K562 (cell line): ENCODE measurements at regions not wholly inside any gene's neighbourhood (a gene's known extent, or its start where the extent isn't known, plus 50 kb on each side); places are given as distances from the start of the nearest gene placed in this dataset.

Experiments
- ATAC-seq: fragments of 200-7000 bp; cut with Tn5 transposase; 3 replicates; pipeline ENCODE4 v1.9.1; 2020; ENCODE audit warnings: moderate library complexity
- BruUV-seq: library from RNA; stranded (reverse); fragments of 400-500 nt; replicated peaks from 2 replicates; lab custom pipeline; 2021; lab: Mats Ljungman, UMichigan
- CTCF ChIA-PET: fragments of 300-600 bp; formaldehyde crosslinking; extraction: SDS; loops from one replicate; lab custom pipeline; 2021; ENCODE audit warnings: low intra/inter-chr PET ratio; lab: Yijun Ruan, JAX
- POLR2A ChIA-PET: fragments of 300-600, 350-650 bp; sonication (Branson Sonifier 250); formaldehyde crosslinking; extraction: SDS; loops from one replicate; lab custom pipeline; 2021; ENCODE audit warnings: antibody characterized with exemption, inconsistent platforms; lab: Yijun Ruan, JAX
- DNase-seq, 4 experiments: peaks; one replicate each; pipeline versions ENCODE4 v3.0.0 to v3.0.0-alpha.2; 2011 to 2018; ENCODE audit warnings: low spot score in 3 of 4, mixed read lengths in 3 of 4; ENCODE audit errors: extremely low read depth in 1 of 4
- FAIRE-seq: peaks from 2 replicates; lab custom pipeline; 2011; peaks lifted over from hg19 to GRCh38; lab: Jason Lieb, UNC
- H2AFZ ChIP-seq: 2 replicates; pipeline ENCODE4 v1.6.0; 2011; ENCODE audit warnings: low read depth, low read length, control low read depth, inconsistent platforms
- H3K27ac ChIP-seq: fragments of 200-600 bp; 3 replicates; pipeline ENCODE4 v1.8.0; 2011; ENCODE audit warnings: low read depth, mild to moderate bottlenecking, control low read depth, inconsistent platforms, low read length, moderate library complexity, mixed read lengths; ENCODE audit errors: extremely low read depth
- H3K27me3 ChIP-seq, 2 experiments: fragments of 300-600 bp in 1 of 2; 2 replicates in 1 of 2; 3 replicates in 1 of 2; pipeline versions ENCODE4 v1.6.0 to v1.8.0; 2011; ENCODE audit warnings: inconsistent platforms in 2 of 2, low read length in 2 of 2, mild to moderate bottlenecking in 1 of 2, mixed read lengths in 1 of 2, moderate library complexity in 1 of 2; ENCODE audit not compliant: control insufficient read depth in 2 of 2, insufficient read depth in 2 of 2
- H3K36me3 ChIP-seq: fragments of 300-600 bp; 3 replicates; pipeline ENCODE4 v1.8.0; 2011; ENCODE audit warnings: mild to moderate bottlenecking, low read length, inconsistent platforms; ENCODE audit not compliant: control insufficient read depth, insufficient read depth
- H3K4me1 ChIP-seq, 2 experiments: fragments of 200-600 bp in 1 of 2; replicated peaks in 1 of 2; 2 replicates in 1 of 2; 3 replicates in 1 of 2; pipeline versions ENCODE4 v1.5.1 to v1.8.0; 2011; ENCODE audit warnings: inconsistent platforms in 2 of 2, low read length in 2 of 2, mild to moderate bottlenecking in 1 of 2, mixed read lengths in 1 of 2, moderate library complexity in 1 of 2; ENCODE audit not compliant: control insufficient read depth in 2 of 2, insufficient read depth in 2 of 2
- H3K4me2 ChIP-seq: 2 replicates; pipeline ENCODE4 v1.6.1; 2011; ENCODE audit warnings: low read length, control low read depth, inconsistent platforms, mixed read lengths; ENCODE audit not compliant: insufficient read depth
- H3K4me3 ChIP-seq: fragments of 200-600 bp; sonication (generic), shearing (Covaris generic); 2 replicates; pipeline ENCODE4 v1.5.1; 2016; ENCODE audit warnings: control low read depth, inconsistent platforms
- H3K79me2 ChIP-seq: fragments of 200-600 bp; 3 replicates; pipeline ENCODE4 v1.8.0; 2011; ENCODE audit warnings: low read length, inconsistent platforms; ENCODE audit not compliant: control insufficient read depth, insufficient read depth
- H3K9ac ChIP-seq, 2 experiments: 2 replicates each; pipeline versions ENCODE4 v1.6.0 to v1.6.1; 2011; ENCODE audit warnings: low read depth in 2 of 2, low read length in 2 of 2, control low read depth in 1 of 2, inconsistent platforms in 1 of 2, mild to moderate bottlenecking in 1 of 2, mixed read lengths in 1 of 2; ENCODE audit not compliant: insufficient read depth in 1 of 2
- H3K9me1 ChIP-seq: one replicate; pipeline ENCODE4 v1.6.0; 2011; ENCODE audit warnings: inconsistent platforms, mild to moderate bottlenecking, low read length, moderate library complexity; ENCODE audit not compliant: control insufficient read depth, insufficient read depth
- H3K9me3 ChIP-seq: replicated peaks from 2 replicates; pipeline ENCODE4 v1.5.1; 2011; ENCODE audit warnings: low read depth, low read length, inconsistent platforms; ENCODE audit not compliant: control insufficient read depth, insufficient read depth
- H4K20me1 ChIP-seq: replicated peaks from 2 replicates; pipeline ENCODE4 v1.6.1; 2011; ENCODE audit warnings: low read length, inconsistent platforms, mixed read lengths; ENCODE audit not compliant: control insufficient read depth, insufficient read depth
- BCL6 ChIP-seq: fragments of 250-450 bp; sonication (Bioruptor Pico); IDR thresholded peaks from 2 replicates; pipeline ENCODE4 v1.4.0; 2020
- MEIS2 ChIP-seq: fragments of 450-650 bp; IDR thresholded peaks from 2 replicates; pipeline ENCODE4 v1.6.1; 2014; ENCODE audit warnings: mild to moderate bottlenecking; ENCODE audit not compliant: partially characterized antibody
- MTA2 ChIP-seq: fragments of 450-650 bp; IDR thresholded peaks from 2 replicates; pipeline ENCODE4 v1.6.1; 2016; ENCODE audit warnings: low read depth
- ZNF280A ChIP-seq: fragments of 450-650 bp; IDR thresholded peaks from 2 replicates; pipeline ENCODE4 v1.6.1; 2018; ENCODE audit warnings: mild to moderate bottlenecking, low read depth; ENCODE audit not compliant: partially characterized antibody
- ZNF785 ChIP-seq: fragments of 250-450 bp; sonication (Bioruptor Pico); IDR thresholded peaks from 2 replicates; pipeline ENCODE4 v1.4.0; 2020; ENCODE audit warnings: mild to moderate bottlenecking
- WGBS: fragments of 100-300 bp; shearing (Covaris generic); methylation state at CpG from one replicate; pipeline ENCODE4 v1.1.6; 2016; ENCODE audit warnings: low coverage, mixed read lengths; ENCODE audit not compliant: insufficient coverage; ENCODE audit errors: missing lambda C conversion rate; 5-methylcytosine and 5-hydroxymethylcytosine counted together
- in situ Hi-C: fragments of 300-500 bp; cut with MboI; formaldehyde crosslinking; loops from 4 replicates; pipeline ENCODE4 v1.15.0; 2018; ENCODE audit warnings: inconsistent platforms, mixed read lengths
- intact Hi-C: fragments of 100-400 bp; cut with micrococcal nuclease; formaldehyde crosslinking; loops from 2 replicates; pipeline ENCODE4 v1.14.2; 2022
- TF ChIP-seq, protein P1 (sequence below): fragments of 250-450 bp; sonication (Bioruptor Pico); IDR thresholded peaks from 2 replicates; pipeline ENCODE4 v1.4.0; 2020; ENCODE audit warnings: mild to moderate bottlenecking, moderate library complexity, borderline replicate concordance

DNA sequence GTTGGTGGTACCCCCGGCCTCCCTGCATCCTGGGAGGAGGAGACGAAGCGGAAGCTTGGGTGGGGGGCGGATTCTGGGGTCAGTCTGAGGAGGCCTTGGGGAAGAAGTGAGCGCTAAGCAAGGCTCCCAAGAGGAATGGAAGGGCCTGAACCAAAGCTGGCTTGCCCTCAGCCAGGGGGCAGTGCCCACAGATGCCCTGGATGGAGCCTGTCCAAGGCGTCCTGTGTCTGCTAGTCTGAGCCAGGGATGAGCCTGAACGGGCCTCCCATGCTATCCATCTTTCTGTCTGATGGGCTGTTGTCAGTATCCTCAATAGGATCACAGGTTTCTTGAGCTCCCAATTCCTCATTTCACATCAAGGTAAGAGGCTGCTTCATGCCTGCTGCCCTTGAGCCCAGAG lies 122.3 kb upstream of the LHX1 start:
- peaks cover 24 to 87% of the 10 kb centered on the region in 2 experiments for H3K27me3 ChIP-seq
- CTCF ChIA-PET, result no interaction called here
- H3K4me1 ChIP-seq, result no peaks in the 10 kb centered on the region
- FAIRE-seq (no peak), ATAC-seq (no peak), DNase-seq (no peak)
- intact Hi-C loops, result no loop called here
- H3K4me3 ChIP-seq, result no peak overlapping the region
- no peak overlapping the region for H3K9ac ChIP-seq
- WGBS, result 0% methylated on average over 7 of the region's 7 CpGs
- POLR2A ChIA-PET, result interaction anchor here (0.6 to 0.7 kb wide), 2 partner anchors 43 to 282 kb away, joined by 3 read pairs; no protein-coding TSS in a partner anchor
- TF ChIP-seq MEIS2, result no peak
- no peak for TF ChIP-seq ZNF280A
- no peak for TF ChIP-seq ZNF785 (CRISPR knock-in tag)
- no peak for TF ChIP-seq BCL6 (CRISPR knock-in tag)
- TF ChIP-seq MTA2, result no peak
- TF ChIP-seq, protein P1, sequence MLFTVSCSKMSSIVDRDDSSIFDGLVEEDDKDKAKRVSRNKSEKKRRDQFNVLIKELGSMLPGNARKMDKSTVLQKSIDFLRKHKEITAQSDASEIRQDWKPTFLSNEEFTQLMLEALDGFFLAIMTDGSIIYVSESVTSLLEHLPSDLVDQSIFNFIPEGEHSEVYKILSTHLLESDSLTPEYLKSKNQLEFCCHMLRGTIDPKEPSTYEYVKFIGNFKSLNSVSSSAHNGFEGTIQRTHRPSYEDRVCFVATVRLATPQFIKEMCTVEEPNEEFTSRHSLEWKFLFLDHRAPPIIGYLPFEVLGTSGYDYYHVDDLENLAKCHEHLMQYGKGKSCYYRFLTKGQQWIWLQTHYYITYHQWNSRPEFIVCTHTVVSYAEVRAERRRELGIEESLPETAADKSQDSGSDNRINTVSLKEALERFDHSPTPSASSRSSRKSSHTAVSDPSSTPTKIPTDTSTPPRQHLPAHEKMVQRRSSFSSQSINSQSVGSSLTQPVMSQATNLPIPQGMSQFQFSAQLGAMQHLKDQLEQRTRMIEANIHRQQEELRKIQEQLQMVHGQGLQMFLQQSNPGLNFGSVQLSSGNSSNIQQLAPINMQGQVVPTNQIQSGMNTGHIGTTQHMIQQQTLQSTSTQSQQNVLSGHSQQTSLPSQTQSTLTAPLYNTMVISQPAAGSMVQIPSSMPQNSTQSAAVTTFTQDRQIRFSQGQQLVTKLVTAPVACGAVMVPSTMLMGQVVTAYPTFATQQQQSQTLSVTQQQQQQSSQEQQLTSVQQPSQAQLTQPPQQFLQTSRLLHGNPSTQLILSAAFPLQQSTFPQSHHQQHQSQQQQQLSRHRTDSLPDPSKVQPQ, result no peak
- BruUV-seq, result no TSS peak
- no peaks in the 10 kb centered on the region for H3K9me1 ChIP-seq
- H3K9me3 ChIP-seq, result no peaks in the 10 kb centered on the region
- H3K27ac ChIP-seq, result no peak overlapping the region
- H3K36me3 ChIP-seq, result no peaks in the 10 kb centered on the region
- no peak overlapping the region for H3K4me2 ChIP-seq
- in situ Hi-C loops, result no loop called here
- no peak overlapping the region for H2AFZ ChIP-seq
- no peaks in the 10 kb centered on the region for H3K79me2 ChIP-seq
- peaks cover 19% of the 10 kb centered on the region; the same call in 1 of the 2 replicates for H4K20me1 ChIP-seq
